Ishikawa (cell line): ENCODE measurements at regions not wholly inside any gene's neighbourhood (a gene's known extent, or its start where the extent isn't known, plus 50 kb on each side); places are given as distances from the start of the nearest gene placed in this dataset.

ENCODE experiments used
- CEBPB ChIP-seq: IDR thresholded peaks from 2 replicates; pipeline ENCODE4 v1.6.1; 2012
- EGR1 ChIP-seq: IDR thresholded peaks from 2 replicates; pipeline ENCODE4 v1.6.1; 2012
- EP300 ChIP-seq: IDR thresholded peaks from 2 replicates; pipeline ENCODE4 v1.6.1; 2012; ENCODE audit warnings: borderline replicate concordance
- TAF1 ChIP-seq: IDR thresholded peaks from 2 replicates; pipeline ENCODE4 v1.6.1; 2012; ENCODE audit warnings: low read depth, mild to moderate bottlenecking
- YY1 ChIP-seq: IDR thresholded peaks from 2 replicates; pipeline ENCODE4 v1.6.1; 2012; ENCODE audit warnings: low read depth
- ZBTB7A ChIP-seq: IDR thresholded peaks from 2 replicates; pipeline ENCODE4 v1.6.1; 2012; ENCODE audit warnings: low read depth
- TF ChIP-seq, protein P1 (sequence below): IDR thresholded peaks from 2 replicates; pipeline ENCODE4 v1.6.1; 2012; ENCODE audit warnings: low read depth, mild to moderate bottlenecking

DNA sequence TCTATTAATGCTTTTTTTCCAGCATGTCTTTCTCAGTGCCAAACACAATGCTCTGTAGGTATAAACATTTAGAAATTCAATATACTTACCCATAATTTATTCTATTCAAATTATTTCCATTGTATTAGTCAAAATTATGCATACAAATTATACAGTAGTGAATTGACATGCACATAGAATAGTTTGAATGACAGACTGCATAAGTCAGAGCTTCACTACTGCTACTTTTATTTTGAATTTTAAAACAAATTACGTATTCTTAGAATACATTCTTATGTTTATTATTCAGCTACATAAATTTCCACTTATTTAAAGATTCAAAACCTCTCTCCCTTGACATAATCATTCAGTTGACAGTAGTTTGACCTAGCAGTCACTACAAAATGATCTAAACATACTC, 808.0 kb upstream of the CCDC179 start:
- TF ChIP-seq TAF1, result no peak
- no peak for TF ChIP-seq CEBPB
- no peak for TF ChIP-seq YY1
- no peak for TF ChIP-seq EP300
- TF ChIP-seq, protein P1, sequence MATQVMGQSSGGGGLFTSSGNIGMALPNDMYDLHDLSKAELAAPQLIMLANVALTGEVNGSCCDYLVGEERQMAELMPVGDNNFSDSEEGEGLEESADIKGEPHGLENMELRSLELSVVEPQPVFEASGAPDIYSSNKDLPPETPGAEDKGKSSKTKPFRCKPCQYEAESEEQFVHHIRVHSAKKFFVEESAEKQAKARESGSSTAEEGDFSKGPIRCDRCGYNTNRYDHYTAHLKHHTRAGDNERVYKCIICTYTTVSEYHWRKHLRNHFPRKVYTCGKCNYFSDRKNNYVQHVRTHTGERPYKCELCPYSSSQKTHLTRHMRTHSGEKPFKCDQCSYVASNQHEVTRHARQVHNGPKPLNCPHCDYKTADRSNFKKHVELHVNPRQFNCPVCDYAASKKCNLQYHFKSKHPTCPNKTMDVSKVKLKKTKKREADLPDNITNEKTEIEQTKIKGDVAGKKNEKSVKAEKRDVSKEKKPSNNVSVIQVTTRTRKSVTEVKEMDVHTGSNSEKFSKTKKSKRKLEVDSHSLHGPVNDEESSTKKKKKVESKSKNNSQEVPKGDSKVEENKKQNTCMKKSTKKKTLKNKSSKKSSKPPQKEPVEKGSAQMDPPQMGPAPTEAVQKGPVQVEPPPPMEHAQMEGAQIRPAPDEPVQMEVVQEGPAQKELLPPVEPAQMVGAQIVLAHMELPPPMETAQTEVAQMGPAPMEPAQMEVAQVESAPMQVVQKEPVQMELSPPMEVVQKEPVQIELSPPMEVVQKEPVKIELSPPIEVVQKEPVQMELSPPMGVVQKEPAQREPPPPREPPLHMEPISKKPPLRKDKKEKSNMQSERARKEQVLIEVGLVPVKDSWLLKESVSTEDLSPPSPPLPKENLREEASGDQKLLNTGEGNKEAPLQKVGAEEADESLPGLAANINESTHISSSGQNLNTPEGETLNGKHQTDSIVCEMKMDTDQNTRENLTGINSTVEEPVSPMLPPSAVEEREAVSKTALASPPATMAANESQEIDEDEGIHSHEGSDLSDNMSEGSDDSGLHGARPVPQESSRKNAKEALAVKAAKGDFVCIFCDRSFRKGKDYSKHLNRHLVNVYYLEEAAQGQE, result no peak
- TF ChIP-seq EGR1, result no peak
- no peak for TF ChIP-seq ZBTB7A
